Trophoblast cell (in vitro differentiated cells and primary cell): ENCODE measurements at regions not wholly inside any gene's neighbourhood (a gene's known extent, or its start where the extent isn't known, plus 50 kb on each side); places are given as distances from the start of the nearest gene placed in this dataset.

Experiments used
- DNase-seq, 2 donors: peaks; one replicate each; pipeline ENCODE4 v3.0.0-alpha.2; 2016
- H2AFZ ChIP-seq: 2 replicates; pipeline ENCODE4 v1.6.1; 2013; ENCODE audit warnings: low read length, moderate library complexity, mild to moderate bottlenecking; ENCODE audit not compliant: insufficient read depth, poor library complexity
- H2AK5ac ChIP-seq: 2 replicates; pipeline ENCODE4 v1.6.1; 2013; ENCODE audit warnings: mild to moderate bottlenecking, low read length
- H2BK120ac ChIP-seq: 2 replicates; pipeline ENCODE4 v1.6.1; 2013; ENCODE audit warnings: low read length, mild to moderate bottlenecking, moderate library complexity; ENCODE audit not compliant: insufficient read depth, poor library complexity
- H2BK12ac ChIP-seq: 2 replicates; pipeline ENCODE4 v1.6.1; 2013; ENCODE audit warnings: mild to moderate bottlenecking, low read length, moderate library complexity
- H2BK5ac ChIP-seq: 2 replicates; pipeline ENCODE4 v1.6.1; 2013; ENCODE audit warnings: low read length, low read depth, moderate library complexity, mild to moderate bottlenecking; ENCODE audit not compliant: poor library complexity
- H3K14ac ChIP-seq: 2 replicates; pipeline ENCODE4 v1.6.1; 2013; ENCODE audit warnings: mild to moderate bottlenecking, low read length
- H3K18ac ChIP-seq: 2 replicates; pipeline ENCODE4 v1.6.1; 2013; ENCODE audit warnings: mild to moderate bottlenecking, low read length
- H3K23ac ChIP-seq: 2 replicates; pipeline ENCODE4 v1.6.1; 2013; ENCODE audit warnings: low read length
- H3K27ac ChIP-seq: 2 replicates; pipeline ENCODE4 v1.5.1; 2013; ENCODE audit warnings: low read depth, mild to moderate bottlenecking, inconsistent platforms, low read length, moderate library complexity
- H3K27me3 ChIP-seq: 2 replicates; pipeline ENCODE4 v1.6.1; 2013; ENCODE audit warnings: inconsistent platforms, mild to moderate bottlenecking, low read length, moderate library complexity; ENCODE audit not compliant: insufficient read depth
- H3K36me3 ChIP-seq, 2 experiments: 1 replicate in 1 of 2; 2 replicates in 1 of 2; pipeline ENCODE4 v1.6.1; 2013; ENCODE audit warnings: low read length in 2 of 2, mild to moderate bottlenecking in 2 of 2, moderate library complexity in 1 of 2; ENCODE audit not compliant: insufficient read depth in 2 of 2, control insufficient read depth in 1 of 2
- H3K4ac ChIP-seq: 2 replicates; pipeline ENCODE4 v1.6.1; 2013; ENCODE audit warnings: low read depth, mild to moderate bottlenecking, low read length, moderate library complexity
- H3K4me1 ChIP-seq, 2 experiments: 1 replicate in 1 of 2; 2 replicates in 1 of 2; pipeline ENCODE4 v1.6.1; 2013; ENCODE audit warnings: low read length in 2 of 2, mild to moderate bottlenecking in 2 of 2, moderate library complexity in 1 of 2; ENCODE audit not compliant: insufficient read depth in 2 of 2, control insufficient read depth in 1 of 2
- H3K4me2 ChIP-seq: 2 replicates; pipeline ENCODE4 v1.6.1; 2013; ENCODE audit warnings: inconsistent platforms, mild to moderate bottlenecking, low read length, moderate library complexity
- H3K4me3 ChIP-seq: 2 replicates; pipeline ENCODE4 v1.5.1; 2013; ENCODE audit warnings: mild to moderate bottlenecking, low read depth, low read length, inconsistent platforms
- H3K79me1 ChIP-seq: one replicate; pipeline ENCODE4 v1.6.1; 2013; ENCODE audit warnings: low read length
- H3K79me2 ChIP-seq: 2 replicates; pipeline ENCODE4 v1.6.1; 2013; ENCODE audit warnings: low read length, mild to moderate bottlenecking; ENCODE audit not compliant: control insufficient read depth, insufficient read depth, poor library complexity
- H3K9ac ChIP-seq: 2 replicates; pipeline ENCODE4 v1.6.1; 2013; ENCODE audit warnings: mild to moderate bottlenecking, low read length
- H3K9me3 ChIP-seq: 2 replicates; pipeline ENCODE4 v1.6.1; 2013; ENCODE audit warnings: low read depth, mild to moderate bottlenecking, control low read depth, inconsistent platforms, low read length; ENCODE audit not compliant: insufficient read depth
- H4K12ac ChIP-seq: 2 replicates; pipeline ENCODE4 v1.6.1; 2013; ENCODE audit warnings: low read depth, mild to moderate bottlenecking, low read length, moderate library complexity
- H4K8ac ChIP-seq: 2 replicates; pipeline ENCODE4 v1.6.1; 2013; ENCODE audit warnings: low read depth, mild to moderate bottlenecking, low read length, moderate library complexity
- H4K91ac ChIP-seq: one replicate; pipeline ENCODE4 v1.6.1; 2013; ENCODE audit warnings: low read depth, mild to moderate bottlenecking, low read length, moderate library complexity
- WGBS: extraction: QIAGEN DNeasy Blood & Tissue Kit; methylation state at CpG from one replicate; pipeline ENCODE4 v1.1.7; 2013; ENCODE audit warnings: missing lambda C conversion rate; ENCODE audit not compliant: insufficient read length, insufficient coverage; ENCODE audit errors: extremely low coverage; 5-methylcytosine and 5-hydroxymethylcytosine counted together

- Histone ChIP-seq H3K36me3 (no peaks in the 10 kb centered on the region), H2AFZ (no peak overlapping the region), H3K79me2 (no peaks in the 10 kb centered on the region), H3K14ac (no peak overlapping the region), H4K91ac (no peak overlapping the region), H3K4me1 (no peaks in the 10 kb centered on the region), H2BK5ac (no peak overlapping the region), H2BK12ac (no peak overlapping the region), H4K12ac (no peak overlapping the region), H3K4me3 (no peak overlapping the region), H3K27ac (no peak overlapping the region), H3K4ac (no peak overlapping the region), H3K4me2 (no peak overlapping the region), H3K79me1 (no peaks in the 10 kb centered on the region), H3K18ac (no peak overlapping the region), H3K9ac (no peak overlapping the region), H4K8ac (no peak overlapping the region), H3K9me3 (no peaks in the 10 kb centered on the region), H2AK5ac (no peak overlapping the region), H3K23ac (no peak overlapping the region), H3K27me3 (no peaks in the 10 kb centered on the region), H2BK120ac (no peak overlapping the region)
- no peak for DNase-seq
- no CpG with 5 or more reads among the region's 2 CpGs for WGBS
Measured at GRCh38 chr3:99425930-99426329, 212.5 kb upstream of the COL8A1 start.

- Histone ChIP-seq H3K18ac (no peak overlapping the region), H3K9me3 (no peaks in the 10 kb centered on the region), H2AFZ (no peak overlapping the region), H3K4me2 (no peak overlapping the region), H3K27ac (no peak overlapping the region), H4K91ac (no peak overlapping the region), H3K4me3 (no peak overlapping the region), H2BK5ac (no peak overlapping the region), H3K27me3 (no peaks in the 10 kb centered on the region), H2BK120ac (no peak overlapping the region), H3K14ac (no peak overlapping the region), H4K12ac (no peak overlapping the region), H3K4ac (no peak overlapping the region), H2AK5ac (no peak overlapping the region), H3K79me1 (no peaks in the 10 kb centered on the region), H3K4me1 (no peaks in the 10 kb centered on the region), H3K23ac (no peak overlapping the region), H3K36me3 (no peaks in the 10 kb centered on the region), H3K79me2 (no peaks in the 10 kb centered on the region), H3K9ac (no peak overlapping the region), H2BK12ac (no peak overlapping the region), H4K8ac (no peak overlapping the region)
- DNase-seq = no peak
- WGBS = no CpG with 5 or more reads among the region's 1 CpG
Measured at GRCh38 chr3:99419116-99419515, 219.3 kb upstream of the COL8A1 start.

- H3K4me1 ChIP-seq = no peaks in the 10 kb centered on the region
- no peak overlapping the region for H3K4me2 ChIP-seq
- no peak overlapping the region for H2BK5ac ChIP-seq
- no peaks in the 10 kb centered on the region for H3K79me2 ChIP-seq
- no peak overlapping the region for H3K4ac ChIP-seq
- no peak overlapping the region for H3K4me3 ChIP-seq
- no peak overlapping the region for H2AK5ac ChIP-seq
- no peaks in the 10 kb centered on the region for H3K9me3 ChIP-seq
- no peak overlapping the region for H2BK12ac ChIP-seq
- no peaks in the 10 kb centered on the region for H3K79me1 ChIP-seq
- H2AFZ ChIP-seq = no peak overlapping the region
- no peak for DNase-seq
- no CpG with 5 or more reads among the region's 3 CpGs for WGBS
- H4K12ac ChIP-seq = no peak overlapping the region
- no peak overlapping the region for H3K9ac ChIP-seq
- H3K18ac ChIP-seq = no peak overlapping the region
- no peaks in the 10 kb centered on the region for H3K36me3 ChIP-seq
- H3K27me3 ChIP-seq = no peaks in the 10 kb centered on the region
- no peak overlapping the region for H2BK120ac ChIP-seq
- H4K8ac ChIP-seq = no peak overlapping the region
- H3K23ac ChIP-seq = no peak overlapping the region
- no peak overlapping the region for H3K14ac ChIP-seq
- no peak overlapping the region for H4K91ac ChIP-seq
- H3K27ac ChIP-seq = no peak overlapping the region
Measured at GRCh38 chr3:99418709-99419108, 219.7 kb upstream of the COL8A1 start.

- no peak overlapping the region for H3K23ac ChIP-seq
- H3K36me3 ChIP-seq = no peaks in the 10 kb centered on the region
- WGBS = no CpG with 5 or more reads among the region's 2 CpGs
Measured at GRCh38 chr3:99418209-99418635, 220.2 kb upstream of the COL8A1 start.

More at GRCh38 chr3:99418209-99418635, 220.2 kb upstream of the COL8A1 start:
- H3K9ac ChIP-seq = no peak overlapping the region
- no peak overlapping the region for H3K4me3 ChIP-seq
- H3K4ac ChIP-seq = no peak overlapping the region
- no peak overlapping the region for H3K18ac ChIP-seq
- no peak overlapping the region for H4K12ac ChIP-seq
- H3K79me2 ChIP-seq = no peaks in the 10 kb centered on the region
- no peak overlapping the region for H2AK5ac ChIP-seq
- no peak overlapping the region for H3K14ac ChIP-seq
- no peak overlapping the region for H2BK12ac ChIP-seq
- H3K27me3 ChIP-seq = no peaks in the 10 kb centered on the region
- H2BK120ac ChIP-seq = no peak overlapping the region
- H4K8ac ChIP-seq = no peak overlapping the region
- no peaks in the 10 kb centered on the region for H3K9me3 ChIP-seq
- H3K4me1 ChIP-seq = no peaks in the 10 kb centered on the region
- no peak overlapping the region for H3K4me2 ChIP-seq
- DNase-seq = no peak
- H2BK5ac ChIP-seq = no peak overlapping the region
- no peak overlapping the region for H3K27ac ChIP-seq
- H4K91ac ChIP-seq = no peak overlapping the region
- no peak overlapping the region for H2AFZ ChIP-seq
- no peaks in the 10 kb centered on the region for H3K79me1 ChIP-seq
